Psoas muscle (tissue), 7 donors: ENCODE measurements at regions not wholly inside any gene's neighbourhood (a gene's known extent, or its start where the extent isn't known, plus 50 kb on each side); places are given as distances from the start of the nearest gene placed in this dataset.

Experiments
- ATAC-seq, 4 donors: fragments of 200-7000 bp; cut with Tn5 transposase; one replicate each; pipeline ENCODE4 v1.9.1; 2020; ENCODE audit warnings: moderate library complexity in 3 of 4, mild to moderate bottlenecking in 2 of 4
- DNase-seq, 2 donors: peaks; one replicate each; pipeline ENCODE4 v3.0.0-alpha.2; 2020
- H3K27ac ChIP-seq: fragments of 200-600 bp; one replicate; pipeline ENCODE4 v1.8.0; 2022
- H3K27me3 ChIP-seq, 3 donors: fragments of 200-600 bp in 1 of 3; one replicate each; pipeline versions ENCODE4 v1.6.1 to v1.8.0; 2013 to 2022; ENCODE audit warnings: low read length in 2 of 3, mild to moderate bottlenecking in 2 of 3, moderate library complexity in 1 of 3; ENCODE audit not compliant: insufficient read depth in 3 of 3
- H3K36me3 ChIP-seq, 2 donors: fragments of 200-600 bp in 1 of 2; one replicate each; pipeline versions ENCODE4 v1.6.1 to v1.8.0; 2013 to 2022; ENCODE audit warnings: low read depth in 1 of 2, mild to moderate bottlenecking in 1 of 2, moderate library complexity in 1 of 2; ENCODE audit not compliant: insufficient read depth in 1 of 2
- H3K4me1 ChIP-seq: fragments of 200-600 bp; one replicate; pipeline ENCODE4 v1.8.0; 2022
- H3K4me3 ChIP-seq: fragments of 200-600 bp; one replicate; pipeline ENCODE4 v1.8.0; 2022; ENCODE audit warnings: mild to moderate bottlenecking
- H3K9me3 ChIP-seq: fragments of 200-600 bp; one replicate; pipeline ENCODE4 v1.8.0; 2022
- WGBS, 3 donors: extraction: QIAGEN DNeasy Blood & Tissue Kit; methylation state at CpG; one replicate each; pipeline versions ENCODE4 v1.1.6 to v1.1.7; 2013; 5-methylcytosine and 5-hydroxymethylcytosine counted together
- intact Hi-C, 2 donors: fragments of 100-400 bp; cut with DNase I; formaldehyde crosslinking; loops; one replicate each; pipeline versions ENCODE4 v1.11.0 to v1.14.2; 2022
- TF ChIP-seq, protein P1 (sequence below): fragments of 200-600 bp; IDR thresholded peaks from one replicate; pipeline ENCODE4 v1.8.0; 2022; ENCODE audit warnings: antibody characterized with exemption
- donor health status: healthy with polysubstance abuse.
- donor health status: DM: no; HTN: no; CAD: no; lungs with moderate emphysema.
- donor health status: Bipolar disorder and iron deficiency.
- donor health status: healthy.
- donor health status: DM: yes; HTN: yes; CAD: no.
- donor health status: DM: no; HTN: no; CAD: no.
- donor health status: DM: yes; HTN: yes; CAD: no.

DNA sequence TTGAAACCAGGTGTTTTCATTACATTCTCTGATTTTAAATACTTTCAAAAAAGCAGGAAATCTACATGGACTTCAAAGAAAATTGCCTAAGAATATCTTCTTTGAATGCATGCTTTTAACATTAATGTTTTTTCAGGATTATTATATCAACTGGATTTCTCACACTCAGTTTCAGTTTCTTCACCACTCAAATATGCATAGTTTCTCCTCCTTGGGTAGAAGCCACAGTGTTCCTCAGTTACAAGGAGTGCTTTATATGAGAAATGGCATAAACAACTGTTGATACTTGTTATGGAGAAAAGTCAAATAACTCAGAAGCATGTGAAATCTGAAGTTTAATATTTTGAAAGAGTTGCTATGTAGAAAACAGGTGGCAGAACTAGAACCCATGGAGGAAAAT, 196.9 kb downstream of the DMRTA1 start:
- Histone ChIP-seq H3K4me1 (no peaks in the 10 kb centered on the region), H3K27me3 (no peaks in the 10 kb centered on the region), H3K9me3 (no peaks in the 10 kb centered on the region), H3K4me3 (no peak overlapping the region), H3K27ac (no peak overlapping the region), H3K36me3 (no peaks in the 10 kb centered on the region)
- ATAC-seq, result no peak
- no peak for DNase-seq
- intact Hi-C loops, result no loop called here
- TF ChIP-seq, protein P1, sequence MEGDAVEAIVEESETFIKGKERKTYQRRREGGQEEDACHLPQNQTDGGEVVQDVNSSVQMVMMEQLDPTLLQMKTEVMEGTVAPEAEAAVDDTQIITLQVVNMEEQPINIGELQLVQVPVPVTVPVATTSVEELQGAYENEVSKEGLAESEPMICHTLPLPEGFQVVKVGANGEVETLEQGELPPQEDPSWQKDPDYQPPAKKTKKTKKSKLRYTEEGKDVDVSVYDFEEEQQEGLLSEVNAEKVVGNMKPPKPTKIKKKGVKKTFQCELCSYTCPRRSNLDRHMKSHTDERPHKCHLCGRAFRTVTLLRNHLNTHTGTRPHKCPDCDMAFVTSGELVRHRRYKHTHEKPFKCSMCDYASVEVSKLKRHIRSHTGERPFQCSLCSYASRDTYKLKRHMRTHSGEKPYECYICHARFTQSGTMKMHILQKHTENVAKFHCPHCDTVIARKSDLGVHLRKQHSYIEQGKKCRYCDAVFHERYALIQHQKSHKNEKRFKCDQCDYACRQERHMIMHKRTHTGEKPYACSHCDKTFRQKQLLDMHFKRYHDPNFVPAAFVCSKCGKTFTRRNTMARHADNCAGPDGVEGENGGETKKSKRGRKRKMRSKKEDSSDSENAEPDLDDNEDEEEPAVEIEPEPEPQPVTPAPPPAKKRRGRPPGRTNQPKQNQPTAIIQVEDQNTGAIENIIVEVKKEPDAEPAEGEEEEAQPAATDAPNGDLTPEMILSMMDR, result no peak

DNA sequence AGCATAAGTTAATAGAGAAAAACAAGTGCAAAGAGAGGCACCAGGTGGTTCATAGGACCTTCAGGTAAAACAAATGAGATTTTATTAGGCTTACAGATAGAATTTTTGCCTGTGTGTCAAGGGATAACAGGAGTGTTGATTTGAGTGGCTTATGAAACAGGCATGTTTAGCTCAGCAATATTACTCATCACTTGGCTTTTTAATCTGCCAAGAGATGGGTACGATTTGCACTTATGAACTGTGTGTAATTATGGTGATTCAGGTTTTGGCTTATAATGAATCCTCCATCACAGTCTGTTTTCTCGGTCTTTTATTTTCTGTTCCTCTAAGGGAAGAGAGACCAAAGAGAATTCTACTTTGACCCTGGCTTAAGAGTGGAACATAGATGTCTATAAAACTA, 199.3 kb downstream of the DMRTA1 start:
- intact Hi-C loops, result no loop called here

DNA sequence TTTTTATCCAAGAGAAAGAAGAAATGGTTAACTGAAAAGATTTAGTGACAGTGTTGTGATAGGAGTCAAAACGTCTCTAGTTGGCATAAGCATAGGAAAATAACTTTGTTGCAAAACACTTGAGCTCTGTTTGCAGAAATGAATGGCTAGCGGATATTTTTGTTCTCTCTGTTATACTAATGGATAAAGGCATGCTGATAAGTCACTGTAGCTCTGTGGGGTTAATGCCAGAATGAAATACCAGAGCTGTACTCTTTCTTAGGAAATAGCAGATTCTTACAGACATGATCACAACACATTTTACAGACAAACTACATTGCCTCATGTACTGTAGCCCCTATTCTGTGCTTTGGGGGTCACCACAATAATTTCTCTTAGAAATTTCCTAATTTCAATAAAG, 202.8 kb downstream of the DMRTA1 start:
- H3K4me1 ChIP-seq, result peaks cover 22% of the 10 kb centered on the region
- intact Hi-C loops, result no loop called here
- TF ChIP-seq, protein P1, result no peak
- no peak for DNase-seq
- peak overlapping the region; percentile 72 for H3K27ac ChIP-seq
- no peaks in the 10 kb centered on the region for H3K36me3 ChIP-seq
- peak overlapping the region; percentile 11 for H3K4me3 ChIP-seq
- H3K9me3 ChIP-seq, result no peaks in the 10 kb centered on the region
- ATAC-seq, result peak; percentile 60 to 79 (median 66)
- no peaks in the 10 kb centered on the region for H3K27me3 ChIP-seq
- 7 to 39% (median 15%) methylated on average over 2 of the region's 2 CpGs for WGBS, 3 donors

More for the DNA sequence above, 199.3 kb downstream of the DMRTA1 start:
- Histone ChIP-seq H3K27me3 (no peaks in the 10 kb centered on the region), H3K27ac (no peak overlapping the region), H3K4me3 (peak overlapping the region; percentile 24), H3K4me1 (peaks cover 19% of the 10 kb centered on the region), H3K9me3 (no peaks in the 10 kb centered on the region), H3K36me3 (no peaks in the 10 kb centered on the region)
- 37 to 71% (median 41%) methylated on average over 2 of the region's 2 CpGs for WGBS, 3 donors
- ATAC-seq, result peak; percentile 54 to 71 (median 62)
- TF ChIP-seq, protein P1, result no peak
- DNase-seq, result no peak

DNA sequence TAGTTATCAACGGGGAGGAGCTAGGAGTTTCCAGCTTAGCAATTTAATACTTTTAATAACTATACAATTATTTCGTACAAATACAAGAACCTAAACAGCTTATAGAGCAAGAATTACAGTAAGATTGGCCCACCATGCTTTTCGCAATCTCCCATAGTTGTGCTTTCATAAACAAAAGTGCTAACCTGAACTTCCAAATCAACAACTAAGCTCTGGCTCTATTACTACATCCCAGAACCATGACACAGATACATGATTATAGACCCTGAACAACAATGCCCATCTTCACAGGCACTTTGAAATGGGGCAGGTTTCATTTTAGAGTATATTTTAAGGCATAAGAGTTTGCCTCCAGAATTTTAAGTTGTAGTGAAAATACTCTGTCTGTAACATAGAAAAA, 203.5 kb downstream of the DMRTA1 start:
- DNase-seq (no peak), ATAC-seq (peak in 3 of 4 donors; percentile 57 to 77 (median 57))
- WGBS, 3 donors, result 63 to 80% (median 67%) methylated on average over 3 of the region's 3 CpGs
- Histone ChIP-seq H3K9me3 (no peaks in the 10 kb centered on the region), H3K27me3 (no peaks in the 10 kb centered on the region), H3K36me3 (no peaks in the 10 kb centered on the region), H3K4me1 (peaks cover 22% of the 10 kb centered on the region), H3K27ac (peak overlapping the region; percentile 72), H3K4me3 (peak overlapping the region; percentile 6)
- TF ChIP-seq, protein P1, result no peak
- intact Hi-C loops, result no loop called here

DNA sequence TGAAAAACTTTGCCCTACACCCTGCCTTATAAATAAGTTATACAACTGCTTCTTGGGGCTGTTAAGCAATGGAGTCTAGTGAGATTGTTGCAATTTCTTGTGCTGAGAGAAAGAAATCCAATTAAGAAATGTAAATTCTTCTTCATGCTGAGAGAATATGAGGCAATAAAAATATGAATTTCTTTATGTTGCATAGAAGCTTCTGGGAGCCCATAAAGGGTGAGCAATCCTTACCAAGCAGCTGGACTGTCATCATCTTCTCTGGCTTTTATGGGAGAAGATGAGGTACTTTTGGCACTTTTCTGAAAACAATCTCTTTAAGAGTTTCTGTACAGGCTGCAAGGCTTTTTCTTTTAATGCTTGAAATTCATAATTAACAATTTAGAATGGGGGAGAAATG, 204.3 kb downstream of the DMRTA1 start:
- DNase-seq (no peak), ATAC-seq (no peak)
- Histone ChIP-seq H3K4me1 (peaks cover 23% of the 10 kb centered on the region), H3K36me3 (no peaks in the 10 kb centered on the region), H3K9me3 (no peaks in the 10 kb centered on the region), H3K27ac (peak overlapping the region; percentile 72), H3K27me3 (no peaks in the 10 kb centered on the region), H3K4me3 (no peak overlapping the region)
- intact Hi-C loops, result no loop called here
- TF ChIP-seq, protein P1, result no peak
